Epithelial cell of proximal tubule (primary cell): ENCODE measurements at regions not wholly inside any gene's neighbourhood (a gene's known extent, or its start where the extent isn't known, plus 50 kb on each side); places are given as distances from the start of the nearest gene placed in this dataset.

Source experiments
- DNase-seq: peaks from one replicate; pipeline ENCODE4 v3.0.0-alpha.2; 2011; ENCODE audit warnings: low read depth
- H3K4me3 ChIP-seq: 2 replicates; pipeline ENCODE4 v1.5.1; 2011; ENCODE audit warnings: low read depth, mild to moderate bottlenecking, low read length
- TF ChIP-seq, protein P1 (sequence below): conservative IDR thresholded peaks from 2 replicates; pipeline ENCODE4 v1.5.1; 2012; ENCODE audit warnings: low read depth, mild to moderate bottlenecking, low read length

DNA sequence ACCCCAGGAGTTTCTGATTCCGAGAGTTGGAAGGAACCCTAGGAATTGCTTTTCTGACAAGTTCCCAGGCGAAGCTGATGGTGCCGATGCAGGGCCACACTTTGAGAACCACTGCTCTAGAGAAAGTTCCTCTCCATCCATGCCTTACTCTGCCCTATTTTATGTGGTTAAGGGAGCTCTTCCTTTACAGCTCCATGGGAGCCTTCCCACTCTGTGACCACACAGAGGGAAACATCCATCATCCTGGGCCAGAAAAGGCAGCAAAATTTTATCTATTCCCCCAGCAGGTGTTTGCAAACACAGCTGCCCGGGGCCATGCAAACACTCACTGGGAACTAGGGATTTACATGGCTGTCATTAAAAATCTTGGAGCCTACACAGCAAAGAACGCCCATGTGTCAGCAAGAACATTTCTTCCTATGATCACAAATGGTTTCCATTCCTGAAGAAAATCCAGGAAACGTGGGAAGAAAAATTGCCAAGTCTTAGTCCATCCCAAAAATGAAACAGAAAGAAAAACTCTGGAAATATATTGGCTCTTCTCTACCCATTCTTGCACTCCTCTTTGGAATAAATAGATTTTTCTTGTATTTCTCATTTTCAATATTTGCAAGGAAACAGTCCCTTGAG, 252.7 kb downstream of the PMP22 start:
- no peak for DNase-seq
- H3K4me3 ChIP-seq, result no peak overlapping the region
- TF ChIP-seq, protein P1, sequence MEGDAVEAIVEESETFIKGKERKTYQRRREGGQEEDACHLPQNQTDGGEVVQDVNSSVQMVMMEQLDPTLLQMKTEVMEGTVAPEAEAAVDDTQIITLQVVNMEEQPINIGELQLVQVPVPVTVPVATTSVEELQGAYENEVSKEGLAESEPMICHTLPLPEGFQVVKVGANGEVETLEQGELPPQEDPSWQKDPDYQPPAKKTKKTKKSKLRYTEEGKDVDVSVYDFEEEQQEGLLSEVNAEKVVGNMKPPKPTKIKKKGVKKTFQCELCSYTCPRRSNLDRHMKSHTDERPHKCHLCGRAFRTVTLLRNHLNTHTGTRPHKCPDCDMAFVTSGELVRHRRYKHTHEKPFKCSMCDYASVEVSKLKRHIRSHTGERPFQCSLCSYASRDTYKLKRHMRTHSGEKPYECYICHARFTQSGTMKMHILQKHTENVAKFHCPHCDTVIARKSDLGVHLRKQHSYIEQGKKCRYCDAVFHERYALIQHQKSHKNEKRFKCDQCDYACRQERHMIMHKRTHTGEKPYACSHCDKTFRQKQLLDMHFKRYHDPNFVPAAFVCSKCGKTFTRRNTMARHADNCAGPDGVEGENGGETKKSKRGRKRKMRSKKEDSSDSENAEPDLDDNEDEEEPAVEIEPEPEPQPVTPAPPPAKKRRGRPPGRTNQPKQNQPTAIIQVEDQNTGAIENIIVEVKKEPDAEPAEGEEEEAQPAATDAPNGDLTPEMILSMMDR, result no peak

DNA sequence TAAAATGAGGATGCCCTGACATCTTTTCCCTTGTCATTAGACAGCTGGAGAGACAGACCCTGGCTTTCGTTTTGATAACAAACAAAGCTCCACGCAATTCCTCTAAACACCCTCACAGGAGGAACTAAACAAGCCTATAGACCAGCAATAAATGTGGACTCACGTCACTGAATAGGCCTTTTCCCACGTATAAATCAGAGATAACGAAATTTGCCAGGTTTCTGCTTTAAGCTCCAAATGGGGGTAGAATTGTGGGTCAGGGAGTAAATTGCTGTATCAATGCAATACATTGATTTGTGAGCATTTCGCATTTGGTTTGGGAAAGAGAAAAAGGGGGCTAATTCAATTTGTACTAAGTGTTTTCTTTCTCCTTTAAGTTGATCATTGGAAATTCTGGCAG, 256.0 kb downstream of the PMP22 start:
- DNase-seq, result no peak
- H3K4me3 ChIP-seq, result no peak overlapping the region
- TF ChIP-seq, protein P1, result no peak

DNA sequence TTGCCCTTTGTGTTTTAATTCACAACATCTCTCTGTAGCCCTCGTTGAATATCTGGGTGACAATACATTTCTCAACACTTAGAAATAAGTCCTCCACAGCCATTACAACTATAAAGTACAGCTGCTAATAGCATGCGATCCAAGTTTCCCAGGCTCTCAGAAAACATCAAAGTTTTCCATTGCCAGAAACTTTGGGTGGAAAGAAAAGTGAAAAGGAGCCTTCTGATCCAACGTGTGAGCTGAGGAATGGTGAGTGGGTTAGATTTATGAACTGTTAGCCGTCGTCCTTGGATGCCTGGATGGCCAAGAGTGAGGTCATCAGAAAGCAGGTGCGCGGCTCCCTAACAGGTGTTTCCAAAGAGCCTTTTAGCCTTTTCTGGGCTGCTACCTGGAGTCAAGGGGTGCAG, 258.0 kb downstream of the PMP22 start:
- no peak overlapping the region for H3K4me3 ChIP-seq
- DNase-seq, result no peak
- TF ChIP-seq, protein P1, result no peak

DNA sequence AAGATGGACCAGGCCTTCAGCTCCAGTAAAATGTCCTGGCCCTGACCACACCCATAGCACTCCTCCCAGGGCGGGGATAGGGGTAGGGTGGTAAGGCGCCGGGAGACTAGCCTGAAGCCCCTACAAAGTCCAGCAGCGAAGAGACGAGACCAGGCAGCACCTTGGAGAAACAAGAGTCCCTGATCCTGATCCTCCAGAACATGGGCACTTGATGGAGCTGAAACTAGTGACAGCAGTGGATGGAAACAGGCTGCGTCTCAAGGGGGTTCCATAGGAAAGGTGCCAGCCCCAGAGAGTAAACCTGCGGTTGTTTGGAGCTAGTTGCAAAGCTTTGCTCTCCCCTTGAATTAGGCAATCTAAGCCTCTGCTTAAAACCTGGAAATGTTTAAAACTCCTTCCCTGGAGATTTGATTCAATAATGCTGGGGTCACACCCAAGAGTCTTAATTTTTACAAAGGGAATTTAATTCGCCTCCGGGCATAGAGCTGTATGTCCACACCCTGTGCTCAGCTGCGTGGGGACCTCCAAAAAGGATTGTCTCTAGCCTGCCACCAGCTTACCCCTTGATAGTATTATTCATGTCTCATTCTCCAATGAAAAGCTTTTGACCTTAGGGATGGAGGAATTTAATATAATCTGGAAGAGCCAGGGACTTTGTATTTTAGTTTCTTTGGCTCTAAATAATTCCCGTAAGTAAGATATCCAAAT, 258.6 kb downstream of the PMP22 start:
- H3K4me3 ChIP-seq, result no peak overlapping the region
- DNase-seq, result no peak
- TF ChIP-seq, protein P1, result no peak

DNA sequence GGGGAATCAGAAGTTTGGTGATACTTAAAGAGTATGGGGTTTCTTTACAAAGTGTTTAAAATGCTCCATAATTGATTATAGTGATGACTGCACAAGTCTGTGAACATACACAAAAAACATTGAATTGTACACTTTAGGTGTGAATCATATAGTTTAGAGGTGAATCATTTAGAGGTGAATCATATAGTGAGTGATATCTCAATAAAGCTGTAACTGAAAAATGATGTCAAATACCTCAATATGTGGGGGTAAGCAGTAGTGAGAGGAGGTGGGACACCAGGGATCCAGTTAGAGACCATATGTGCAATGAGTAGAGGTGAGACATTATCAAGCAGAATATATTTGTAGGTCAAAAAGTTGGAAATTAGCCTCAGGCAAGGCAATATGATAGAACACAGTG, 264.5 kb downstream of the PMP22 start:
- no peak for DNase-seq
- TF ChIP-seq, protein P1, result no peak
- H3K4me3 ChIP-seq, result no peak overlapping the region

DNA sequence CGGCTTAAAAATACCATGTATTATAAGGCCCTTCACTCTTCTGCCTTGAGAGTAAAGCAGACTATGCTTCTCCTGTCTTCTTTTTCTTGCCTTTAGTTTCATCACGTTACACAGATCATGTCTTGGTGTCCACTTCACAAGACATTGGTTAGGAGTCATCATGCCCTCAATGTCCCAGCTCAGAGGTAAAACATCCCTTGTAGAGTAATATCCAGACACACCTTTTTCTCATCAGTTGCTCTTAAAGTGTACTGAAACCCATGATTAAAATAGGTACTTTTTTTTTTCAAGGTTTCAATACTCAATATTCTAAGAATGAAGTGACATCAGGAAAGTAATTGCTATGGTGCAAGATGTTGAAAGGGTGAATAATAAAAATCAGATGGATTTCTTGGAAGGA, 267.8 kb downstream of the PMP22 start:
- TF ChIP-seq, protein P1, result no peak
- no peak overlapping the region for H3K4me3 ChIP-seq
- DNase-seq, result no peak

DNA sequence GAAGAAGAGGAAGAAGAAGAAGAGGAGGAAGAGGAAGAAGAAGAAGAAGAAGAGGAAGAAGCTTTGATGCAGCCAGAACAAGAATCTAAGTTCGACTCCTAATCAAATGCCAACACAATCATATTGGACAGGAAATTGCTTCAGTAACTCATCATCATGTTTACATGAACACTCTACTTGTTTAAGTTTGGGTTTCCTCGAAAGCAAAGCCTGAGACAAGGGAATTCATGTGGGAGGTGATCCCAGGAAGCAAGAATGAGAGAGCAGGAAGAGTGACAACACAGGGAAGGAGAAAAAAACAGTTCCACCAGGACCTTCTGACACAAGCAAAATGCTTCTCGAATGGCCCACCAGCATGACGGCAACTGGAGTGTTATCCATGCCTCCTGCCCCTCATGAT, 279.0 kb downstream of the PMP22 start:
- no peak for DNase-seq
- TF ChIP-seq, protein P1, result no peak

More for the DNA sequence above, 279.0 kb downstream of the PMP22 start:
- H3K4me3 ChIP-seq, result no peak overlapping the region
